Breast epithelium (tissue), 4 donors: ENCODE measurements at regions not wholly inside any gene's neighbourhood (a gene's known extent, or its start where the extent isn't known, plus 50 kb on each side); places are given as distances from the start of the nearest gene placed in this dataset.
"Not testable (repeated sequence)": the region's sequence is repeated elsewhere in the genome, so short reads cannot be mapped to it uniquely, and the experiment has no call there.

Source experiments
- DNase-seq, 2 donors: peaks; one replicate each; pipeline ENCODE4 v3.0.0-alpha.2; 2019; ENCODE audit warnings: low spot score in 2 of 2
- H3K27ac ChIP-seq, 2 donors: fragments of 200-600 bp; sonication (generic) in 1 of 2; one replicate each; pipeline ENCODE4 v1.5.1; 2016 to 2019; ENCODE audit warnings: mild to moderate bottlenecking in 1 of 2
- H3K27me3 ChIP-seq, 2 donors: fragments of 200-600 bp; sonication (generic) in 1 of 2; one replicate each; pipeline versions ENCODE4 v1.5.1 to v1.6.0; 2017 to 2019; ENCODE audit warnings: control low read depth in 1 of 2, mild to moderate bottlenecking in 1 of 2
- H3K36me3 ChIP-seq: fragments of 200-600 bp; one replicate; pipeline ENCODE4 v1.5.1; 2019
- H3K4me1 ChIP-seq, 2 donors: fragments of 200-600 bp; sonication (generic); one replicate each; pipeline ENCODE4 v1.5.1; 2016 to 2019; ENCODE audit warnings: control low read depth in 1 of 2
- H3K4me3 ChIP-seq, 3 donors: fragments of 200-600 bp; sonication (generic); 1 replicate in 2 of 3; 2 replicates in 1 of 3; pipeline ENCODE4 v1.5.1; 2016 to 2019; ENCODE audit warnings: mild to moderate bottlenecking in 3 of 3, moderate library complexity in 2 of 3
- H3K9me3 ChIP-seq, 2 donors: fragments of 200-600 bp; sonication (generic) in 1 of 2; one replicate each; pipeline ENCODE4 v1.5.1; 2016 to 2019; ENCODE audit warnings: control low read depth in 1 of 2
- CTCF ChIP-seq, 3 donors: fragments of 450-650 bp; IDR thresholded peaks; one replicate each; pipeline ENCODE4 v1.5.1; 2016 to 2017; ENCODE audit warnings: antibody characterized with exemption in 3 of 3, mild to moderate bottlenecking in 3 of 3, moderate library complexity in 3 of 3
- POLR2A ChIP-seq: fragments of 450-650 bp; IDR thresholded peaks from one replicate; pipeline ENCODE4 v1.6.1; 2016; ENCODE audit warnings: antibody characterized with exemption, mild to moderate bottlenecking, moderate library complexity
- POLR2AphosphoS5 ChIP-seq, 3 donors: sonication (generic); formaldehyde crosslinking; IDR thresholded peaks; one replicate each; pipeline ENCODE4 v1.6.1; 2017; ENCODE audit warnings: antibody characterized with exemption in 3 of 3
- intact Hi-C: fragments of 100-400 bp; cut with DNase I; formaldehyde crosslinking; loops from one replicate; pipeline ENCODE4 v1.15.1; 2023; ENCODE audit warnings: low total_unique reads

GRCh38 chr7:32816409-32816948 lies 75.1 kb downstream of the KBTBD2 start:
- DNase-seq, H3K27me3 ChIP-seq, H3K4me1 ChIP-seq, intact Hi-C loops, H3K9me3 ChIP-seq, H3K36me3 ChIP-seq, H3K27ac ChIP-seq, H3K4me3 ChIP-seq: not testable (repeated sequence)

- H3K27me3 ChIP-seq, H3K4me3 ChIP-seq, intact Hi-C loops, H3K27ac ChIP-seq, DNase-seq, H3K4me1 ChIP-seq, H3K36me3 ChIP-seq, H3K9me3 ChIP-seq: not testable (repeated sequence)
These were observed 76.8 kb downstream of the KBTBD2 start for GRCh38 chr7:32814779-32815178.

- TF ChIP-seq POLR2AphosphoS5 (IDR thresholded peaks at IDR 0.05) (no peak), CTCF (IDR thresholded peaks at IDR 0.05) (no peak), POLR2A (no peak)
- Histone ChIP-seq H3K4me1 (no peaks in the 10 kb centered on the region), H3K27me3 (no peaks in the 10 kb centered on the region), H3K27ac (no peak overlapping the region), H3K36me3 (no peaks in the 10 kb centered on the region), H3K9me3 (no peaks in the 10 kb centered on the region), H3K4me3 (no peak overlapping the region)
- intact Hi-C loops, result no loop called here
- DNase-seq, result no peak
These were observed 81.7 kb downstream of the KBTBD2 start for GRCh38 chr7:32809871-32810270.

- TF ChIP-seq CTCF (IDR thresholded peaks at IDR 0.05), result no peak
- H3K27me3 ChIP-seq, result no peaks in the 10 kb centered on the region
- H3K36me3 ChIP-seq, result no peaks in the 10 kb centered on the region
- DNase-seq, result no peak
- no peak overlapping the region for H3K4me3 ChIP-seq
- H3K9me3 ChIP-seq, result no peaks in the 10 kb centered on the region
- no peaks in the 10 kb centered on the region for H3K4me1 ChIP-seq
- H3K27ac ChIP-seq, result no peak overlapping the region
- intact Hi-C loops, result no loop called here
These were observed 82.2 kb downstream of the KBTBD2 start for GRCh38 chr7:32809347-32809746.

- no peaks in the 10 kb centered on the region for H3K4me1 ChIP-seq
- TF ChIP-seq CTCF (IDR thresholded peaks at IDR 0.05) (no peak), POLR2A (no peak), POLR2AphosphoS5 (IDR thresholded peaks at IDR 0.05) (no peak)
- H3K9me3 ChIP-seq, result peaks cover 9 to 11% of the 10 kb centered on the region in 2 donors
- no peaks in the 10 kb centered on the region for H3K36me3 ChIP-seq
- no peaks in the 10 kb centered on the region for H3K27me3 ChIP-seq
- intact Hi-C loops, result no loop called here
- H3K4me3 ChIP-seq, result no peak overlapping the region
- no peak overlapping the region for H3K27ac ChIP-seq
- DNase-seq, result no peak
These were observed 88.0 kb downstream of the KBTBD2 start for GRCh38 chr7:32803406-32804141.

GRCh38 chr7:32802305-32802910 lies 89.2 kb downstream of the KBTBD2 start:
- no peak overlapping the region for H3K27ac ChIP-seq
- H3K4me3 ChIP-seq, result no peak overlapping the region
- H3K27me3 ChIP-seq, result no peaks in the 10 kb centered on the region
- H3K36me3 ChIP-seq, result no peaks in the 10 kb centered on the region
- no peaks in the 10 kb centered on the region for H3K4me1 ChIP-seq
- TF ChIP-seq CTCF (IDR thresholded peaks at IDR 0.05), result no peak
- no peak for TF ChIP-seq POLR2A
- TF ChIP-seq POLR2AphosphoS5 (IDR thresholded peaks at IDR 0.05), result no peak
- DNase-seq, result no peak
- H3K9me3 ChIP-seq, result peaks cover 9 to 11% of the 10 kb centered on the region in 2 donors
- intact Hi-C loops, result no loop called here

- intact Hi-C loops, H3K27me3 ChIP-seq, H3K36me3 ChIP-seq, H3K27ac ChIP-seq, H3K9me3 ChIP-seq, DNase-seq, H3K4me1 ChIP-seq, H3K4me3 ChIP-seq: not testable (repeated sequence)
These were observed 98.5 kb downstream of the KBTBD2 start for GRCh38 chr7:32793053-32793452.

GRCh38 chr7:32790766-32791430 lies 100.7 kb downstream of the KBTBD2 start:
- H3K9me3 ChIP-seq, H3K27me3 ChIP-seq, H3K27ac ChIP-seq, H3K4me3 ChIP-seq, H3K4me1 ChIP-seq, intact Hi-C loops, H3K36me3 ChIP-seq, DNase-seq: not testable (repeated sequence)
